ENCODE measurements at regions not wholly inside any gene's neighbourhood (a gene's known extent, or its start where the extent isn't known, plus 50 kb on each side); places are given as distances from the start of the nearest gene placed in this dataset.

DNA sequence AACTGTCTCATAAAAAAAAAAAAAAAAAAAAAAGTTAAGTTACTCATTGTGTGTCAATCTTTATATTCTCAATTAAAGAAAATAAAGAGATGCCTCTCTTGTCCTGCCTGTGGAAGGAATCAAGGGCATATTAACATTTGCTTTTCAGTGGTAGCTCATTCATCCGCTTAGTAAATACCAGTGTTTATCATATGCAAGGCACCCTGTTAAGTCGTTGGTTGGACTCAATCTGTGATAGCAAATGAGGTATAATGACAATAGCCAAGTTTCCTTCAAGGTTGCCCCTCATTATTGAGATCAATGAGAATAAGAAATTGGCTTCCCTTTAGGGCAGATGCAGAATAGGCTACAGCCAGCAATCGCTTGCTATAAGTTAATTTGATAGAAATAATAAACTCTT lies 812.7 kb upstream of the COBL start:
- 79% methylated on average over 3 of the region's 3 CpGs for WGBS
- H3K4me3 ChIP-seq: no peak overlapping the region
- TF ChIP-seq POLR2AphosphoS5 (IDR thresholded peaks at IDR 0.05): no peak
- no peak for TF ChIP-seq POLR2A (IDR thresholded peaks at IDR 0.05)
- TF ChIP-seq, protein P1, sequence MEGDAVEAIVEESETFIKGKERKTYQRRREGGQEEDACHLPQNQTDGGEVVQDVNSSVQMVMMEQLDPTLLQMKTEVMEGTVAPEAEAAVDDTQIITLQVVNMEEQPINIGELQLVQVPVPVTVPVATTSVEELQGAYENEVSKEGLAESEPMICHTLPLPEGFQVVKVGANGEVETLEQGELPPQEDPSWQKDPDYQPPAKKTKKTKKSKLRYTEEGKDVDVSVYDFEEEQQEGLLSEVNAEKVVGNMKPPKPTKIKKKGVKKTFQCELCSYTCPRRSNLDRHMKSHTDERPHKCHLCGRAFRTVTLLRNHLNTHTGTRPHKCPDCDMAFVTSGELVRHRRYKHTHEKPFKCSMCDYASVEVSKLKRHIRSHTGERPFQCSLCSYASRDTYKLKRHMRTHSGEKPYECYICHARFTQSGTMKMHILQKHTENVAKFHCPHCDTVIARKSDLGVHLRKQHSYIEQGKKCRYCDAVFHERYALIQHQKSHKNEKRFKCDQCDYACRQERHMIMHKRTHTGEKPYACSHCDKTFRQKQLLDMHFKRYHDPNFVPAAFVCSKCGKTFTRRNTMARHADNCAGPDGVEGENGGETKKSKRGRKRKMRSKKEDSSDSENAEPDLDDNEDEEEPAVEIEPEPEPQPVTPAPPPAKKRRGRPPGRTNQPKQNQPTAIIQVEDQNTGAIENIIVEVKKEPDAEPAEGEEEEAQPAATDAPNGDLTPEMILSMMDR (IDR thresholded peaks at IDR 0.05): no peak
- no peak overlapping the region for H3K27ac ChIP-seq
- intact Hi-C loops (cut with DNase I): no loop called here
- no peaks in the 10 kb centered on the region for H3K4me1 ChIP-seq (replicated peaks)
- no peaks in the 10 kb centered on the region for H3K27me3 ChIP-seq (replicated peaks; ENCODE audit: insufficient read depth)
- no peaks in the 10 kb centered on the region for H3K36me3 ChIP-seq
- DNase-seq (ENCODE audit: low spot score): no peak
- no peaks in the 10 kb centered on the region for H3K9me3 ChIP-seq

DNA sequence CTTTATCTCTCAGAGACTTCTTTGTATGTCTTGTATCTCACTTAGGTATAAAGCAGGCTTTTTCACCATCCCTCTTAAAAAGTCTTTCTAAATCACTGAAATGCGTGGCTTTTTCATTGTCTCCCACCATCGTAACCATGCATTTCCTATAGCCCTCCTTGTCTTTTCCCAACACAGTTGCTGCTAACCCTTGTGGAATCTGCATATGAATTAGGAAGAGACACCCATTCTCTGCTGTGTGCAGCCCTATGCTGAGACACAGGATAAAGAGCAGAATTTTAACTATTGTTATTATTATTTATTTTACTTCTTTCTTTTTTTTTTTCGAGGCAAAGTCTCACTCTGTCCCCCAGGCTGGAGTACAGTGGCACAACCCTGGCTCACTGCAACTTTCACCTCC lies 804.3 kb upstream of the COBL start:
- Histone ChIP-seq H3K27me3 (replicated peaks; ENCODE audit: insufficient read depth) (no peaks in the 10 kb centered on the region), H3K4me3 (no peak overlapping the region), H3K27ac (no peak overlapping the region), H3K4me1 (replicated peaks) (no peaks in the 10 kb centered on the region), H3K9me3 (no peaks in the 10 kb centered on the region), H3K36me3 (no peaks in the 10 kb centered on the region)
- TF ChIP-seq POLR2AphosphoS5 (IDR thresholded peaks at IDR 0.05): no peak
- TF ChIP-seq, protein P1 (IDR thresholded peaks at IDR 0.05): no peak
- no peak for TF ChIP-seq POLR2A (IDR thresholded peaks at IDR 0.05)
- intact Hi-C loops (cut with DNase I): no loop called here
- WGBS: 57% methylated on average over 3 of the region's 3 CpGs
- DNase-seq (ENCODE audit: low spot score): no peak

DNA sequence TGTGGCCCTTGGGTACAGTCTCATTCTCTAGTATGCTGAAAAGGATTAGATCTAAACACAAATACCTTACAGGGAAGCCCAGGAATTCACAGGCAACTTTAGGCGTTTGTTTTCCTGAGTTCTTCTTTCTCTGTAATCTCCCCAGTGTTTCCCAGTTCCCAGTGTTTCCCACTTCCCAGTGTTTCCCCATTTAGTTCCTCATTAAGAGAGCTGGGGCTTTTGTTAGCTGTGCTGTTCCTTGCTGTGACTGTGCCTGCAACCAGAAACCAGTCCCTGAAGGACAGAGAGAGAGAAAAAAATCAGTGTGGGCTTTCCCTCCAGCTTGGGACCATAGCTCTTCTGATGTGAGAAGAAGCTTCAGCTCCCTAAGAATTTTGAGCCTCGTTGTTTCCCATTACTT lies 802.9 kb upstream of the COBL start:
- no peaks in the 10 kb centered on the region for H3K27me3 ChIP-seq (replicated peaks; ENCODE audit: insufficient read depth)
- 32% methylated on average over 2 of the region's 2 CpGs for WGBS
- TF ChIP-seq POLR2AphosphoS5 (IDR thresholded peaks at IDR 0.05) (no peak), POLR2A (IDR thresholded peaks at IDR 0.05) (no peak)
- TF ChIP-seq, protein P1 (IDR thresholded peaks at IDR 0.05): no peak
- H3K27ac ChIP-seq: no peak overlapping the region
- no peaks in the 10 kb centered on the region for H3K4me1 ChIP-seq (replicated peaks)
- no peaks in the 10 kb centered on the region for H3K9me3 ChIP-seq
- no peak for DNase-seq (ENCODE audit: low spot score)
- H3K4me3 ChIP-seq: no peak overlapping the region
- intact Hi-C loops (cut with DNase I): no loop called here
- H3K36me3 ChIP-seq: no peaks in the 10 kb centered on the region

DNA sequence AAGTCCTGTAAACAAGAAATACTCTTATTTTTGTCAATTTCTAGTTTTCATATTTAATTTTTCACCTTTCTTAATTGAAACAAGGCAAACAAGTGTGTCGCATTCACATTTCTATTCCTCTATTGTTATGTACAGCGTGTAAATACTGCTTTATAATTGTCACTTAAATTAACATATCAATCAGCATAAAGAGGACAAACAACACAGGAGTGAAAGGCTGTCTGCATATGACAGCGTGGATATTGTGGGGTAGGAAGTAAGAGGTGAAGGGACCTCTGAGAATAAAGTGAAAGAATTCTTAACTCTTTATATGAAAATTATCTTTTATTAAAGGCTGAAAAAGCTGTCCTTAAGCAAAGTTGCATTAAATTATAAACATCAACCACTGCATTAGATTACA lies 797.9 kb upstream of the COBL start:
- no peaks in the 10 kb centered on the region for H3K36me3 ChIP-seq
- no peaks in the 10 kb centered on the region for H3K4me1 ChIP-seq (replicated peaks)
- DNase-seq (ENCODE audit: low spot score): no peak
- no peaks in the 10 kb centered on the region for H3K9me3 ChIP-seq
- H3K27ac ChIP-seq: no peak overlapping the region
- TF ChIP-seq, protein P1 (IDR thresholded peaks at IDR 0.05): no peak
- TF ChIP-seq POLR2A (IDR thresholded peaks at IDR 0.05) (no peak), POLR2AphosphoS5 (IDR thresholded peaks at IDR 0.05) (no peak)
- H3K4me3 ChIP-seq: no peak overlapping the region
- intact Hi-C loops (cut with DNase I): no loop called here
- 72% methylated on average over 3 of the region's 3 CpGs for WGBS
- H3K27me3 ChIP-seq (replicated peaks; ENCODE audit: insufficient read depth): no peaks in the 10 kb centered on the region

DNA sequence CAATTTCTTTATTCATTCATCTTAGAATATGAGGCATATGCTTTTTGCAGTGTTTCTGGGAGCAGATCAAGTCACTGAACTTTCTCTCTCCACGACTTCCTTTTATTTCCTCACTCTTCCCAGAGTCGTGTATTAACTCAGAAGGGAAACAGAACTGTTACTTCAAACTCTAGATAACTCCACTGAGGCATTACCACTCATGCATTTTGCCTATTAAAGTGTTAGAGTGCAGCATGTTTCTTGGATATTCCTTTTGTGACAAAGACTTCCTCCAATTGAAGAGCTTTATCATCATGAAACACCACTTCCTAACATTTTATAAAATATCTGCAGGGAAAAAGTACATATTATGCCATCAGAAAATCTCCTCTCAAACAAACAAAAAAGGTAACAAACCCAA lies 797.4 kb upstream of the COBL start:
- TF ChIP-seq POLR2AphosphoS5 (IDR thresholded peaks at IDR 0.05) (no peak), POLR2A (IDR thresholded peaks at IDR 0.05) (no peak)
- TF ChIP-seq, protein P1 (IDR thresholded peaks at IDR 0.05): no peak
- intact Hi-C loops (cut with DNase I): no loop called here
- H3K36me3 ChIP-seq: no peaks in the 10 kb centered on the region

More for the DNA sequence above, 797.4 kb upstream of the COBL start:
- Histone ChIP-seq H3K9me3 (no peaks in the 10 kb centered on the region), H3K4me1 (replicated peaks) (no peaks in the 10 kb centered on the region), H3K4me3 (no peak overlapping the region), H3K27me3 (replicated peaks; ENCODE audit: insufficient read depth) (no peaks in the 10 kb centered on the region), H3K27ac (no peak overlapping the region)
- WGBS: 42% methylated on average over 2 of the region's 2 CpGs
- no peak for DNase-seq (ENCODE audit: low spot score)
